Panc1 (cell line): ENCODE measurements at regions not wholly inside any gene's neighbourhood (a gene's known extent, or its start where the extent isn't known, plus 50 kb on each side); places are given as distances from the start of the nearest gene placed in this dataset.

ENCODE experiments used
- ATAC-seq: fragments of 200-7000 bp; cut with Tn5 transposase; 2 replicates; pipeline ENCODE4 v1.9.1; 2020; ENCODE audit warnings: mild to moderate bottlenecking, moderate library complexity
- BruUV-seq: library from RNA; stranded (reverse); fragments of 400-500 nt; replicated peaks from 2 replicates; lab custom pipeline; 2021; lab: Mats Ljungman, UMichigan
- CTCF ChIA-PET: fragments of 300-600 bp; sonication (Branson Sonifier 250); formaldehyde crosslinking; loops from one replicate; lab custom pipeline; 2022; ENCODE audit warnings: antibody characterized with exemption; lab: Charles Lee
- POLR2A ChIA-PET: fragments of 300-600 bp; sonication (Branson Sonifier 250); formaldehyde crosslinking; loops from one replicate; lab custom pipeline; 2022; ENCODE audit warnings: antibody characterized with exemption; lab: Charles Lee
- DNase-seq: peaks from one replicate; pipeline ENCODE4 v3.0.0-alpha.2; 2010; ENCODE audit warnings: low read depth, low spot score
- H3K27ac ChIP-seq: 2 replicates; pipeline ENCODE4 v1.5.1; 2011; ENCODE audit warnings: mild to moderate bottlenecking, low read length, inconsistent platforms
- H3K27me3 ChIP-seq: fragments of 200-500 bp; sonication (Bioruptor generic); 2 replicates; pipeline ENCODE4 v1.6.0; 2014; ENCODE audit warnings: low read length, inconsistent platforms; ENCODE audit not compliant: control insufficient read depth, insufficient read depth
- H3K36me3 ChIP-seq: fragments of 200-500 bp; sonication (Bioruptor generic); 2 replicates; pipeline ENCODE4 v1.5.1; 2014; ENCODE audit warnings: inconsistent platforms, mild to moderate bottlenecking, low read length, moderate library complexity; ENCODE audit not compliant: control insufficient read depth, insufficient read depth
- H3K4me1 ChIP-seq: 2 replicates; pipeline ENCODE4 v1.5.1; 2011; ENCODE audit warnings: inconsistent platforms, mild to moderate bottlenecking, low read length, moderate library complexity; ENCODE audit not compliant: control insufficient read depth, insufficient read depth
- H3K4me3 ChIP-seq, 2 experiments: 2 replicates each; pipeline ENCODE4 v1.5.1; 2011 to 2012; ENCODE audit warnings: low read depth in 2 of 2, low read length in 2 of 2, mild to moderate bottlenecking in 2 of 2, inconsistent platforms in 1 of 2, moderate library complexity in 1 of 2
- H3K9me3 ChIP-seq: fragments of 200-500 bp; sonication (Bioruptor generic); 2 replicates; pipeline ENCODE4 v1.5.1; 2014; ENCODE audit warnings: low read depth, mild to moderate bottlenecking, inconsistent platforms, low read length, moderate library complexity; ENCODE audit not compliant: control insufficient read depth, insufficient read depth
- CTCF ChIP-seq: fragments of 450-650 bp; IDR thresholded peaks from 2 replicates; pipeline ENCODE4 v1.5.1; 2017; ENCODE audit warnings: mild to moderate bottlenecking
- POLR2AphosphoS5 ChIP-seq: IDR thresholded peaks from 2 replicates; pipeline ENCODE4 v1.6.1; 2012; ENCODE audit warnings: mild to moderate bottlenecking, low read depth, low read length, moderate library complexity
- REST ChIP-seq, 2 experiments: IDR thresholded peaks; 2 replicates each; pipeline ENCODE4 v1.6.1; 2011 to 2012; ENCODE audit warnings: low read depth in 2 of 2, control low read depth in 1 of 2, low read length in 1 of 2, mild to moderate bottlenecking in 1 of 2, moderate library complexity in 1 of 2; ENCODE audit not compliant: insufficient read depth in 1 of 2
- SIN3A ChIP-seq: IDR thresholded peaks from 2 replicates; pipeline ENCODE4 v1.6.1; 2012; ENCODE audit warnings: low read depth, mild to moderate bottlenecking, low read length, moderate library complexity, borderline replicate concordance; ENCODE audit not compliant: insufficient read depth
- TCF7L2 ChIP-seq: IDR thresholded peaks from 2 replicates; pipeline ENCODE4 v1.6.1; 2011; ENCODE audit warnings: mild to moderate bottlenecking, low read depth, low read length, inconsistent platforms
- in situ Hi-C: cut with HindIII; loops from 2 replicates; pipeline ENCODE4 v1.10.0; 2016; ENCODE audit warnings: low sequenced_read_pairs, low pct_unique_long_range_greater_than_20kb
- intact Hi-C: fragments of 100-400 bp; cut with micrococcal nuclease; formaldehyde crosslinking; loops from one replicate; pipeline ENCODE4 v1.10.0; 2022; ENCODE audit not compliant: unreplicated experiment

GRCh38 chr1:70907563-70908310, 139.9 kb downstream of the PTGER3 start:
- ATAC-seq = no peak

GRCh38 chr1:70909262-70909822, 138.3 kb downstream of the PTGER3 start:
- CTCF ChIA-PET = no interaction called here
- in situ Hi-C loops = no loop called here

More at GRCh38 chr1:70907563-70908310, 139.9 kb downstream of the PTGER3 start:
- CTCF ChIA-PET = no interaction called here
- DNase-seq = no peak
- POLR2A ChIA-PET = no interaction called here
- intact Hi-C loops = no loop called here
- H3K9me3 ChIP-seq = no peaks in the 10 kb centered on the region
- in situ Hi-C loops = no loop called here
- no TSS peak for BruUV-seq
- no peak overlapping the region for H3K27ac ChIP-seq
- no peaks in the 10 kb centered on the region for H3K27me3 ChIP-seq
- H3K4me3 ChIP-seq = no peak overlapping the region
- TF ChIP-seq TCF7L2 (no peak), REST (IDR thresholded peaks at IDR 0.05; ENCODE audit: insufficient read depth in 1 of 2, low read depth in 2 of 2, low read length in 1 of 2) (no peak), SIN3A (no peak), POLR2AphosphoS5 (no peak), CTCF (no peak)
- H3K36me3 ChIP-seq = no peaks in the 10 kb centered on the region
- H3K4me1 ChIP-seq = no peaks in the 10 kb centered on the region

More at GRCh38 chr1:70909262-70909822, 138.3 kb downstream of the PTGER3 start:
- DNase-seq (no peak), ATAC-seq (no peak)
- no TSS peak for BruUV-seq
- POLR2A ChIA-PET = no interaction called here
- TF ChIP-seq POLR2AphosphoS5 (no peak), CTCF (no peak), REST (IDR thresholded peaks at IDR 0.05; ENCODE audit: insufficient read depth in 1 of 2, low read depth in 2 of 2, low read length in 1 of 2) (no peak), TCF7L2 (no peak), SIN3A (no peak)
- no peak overlapping the region for H3K27ac ChIP-seq
- H3K4me3 ChIP-seq = no peak overlapping the region
- H3K27me3 ChIP-seq = no peaks in the 10 kb centered on the region
- H3K4me1 ChIP-seq = no peaks in the 10 kb centered on the region
- H3K9me3 ChIP-seq = no peaks in the 10 kb centered on the region
- H3K36me3 ChIP-seq = no peaks in the 10 kb centered on the region
- intact Hi-C loops = no loop called here
